HepG2 (cell line): ENCODE measurements at regions not wholly inside any gene's neighbourhood (a gene's known extent, or its start where the extent isn't known, plus 50 kb on each side); places are given as distances from the start of the nearest gene placed in this dataset.

Experiments used
- ATAC-seq: fragments of 200-7000 bp; cut with Tn5 transposase; 3 replicates; pipeline ENCODE4 v1.9.1; 2020; ENCODE audit warnings: mild to moderate bottlenecking, moderate library complexity
- BruUV-seq: library from RNA; stranded (reverse); fragments of 400-500 nt; replicated peaks from 2 replicates; lab custom pipeline; 2021; lab: Mats Ljungman, UMichigan
- CTCF ChIA-PET: fragments of 300-600 bp; formaldehyde crosslinking; extraction: SDS; loops from one replicate; lab custom pipeline; 2021; ENCODE audit warnings: low total read pairs, inconsistent platforms, low intra/inter-chr PET ratio; lab: Yijun Ruan, JAX
- POLR2A ChIA-PET: fragments of 350-600 bp; sonication (Branson Sonifier 250); formaldehyde crosslinking; loops from one replicate; lab custom pipeline; 2020; ENCODE audit warnings: antibody characterized with exemption, inconsistent platforms; lab: Yijun Ruan, JAX
- DNase-seq: peaks from one replicate; pipeline ENCODE4 v3.0.0-alpha.2; 2015; ENCODE audit warnings: low spot score
- FAIRE-seq: peaks from 3 replicates; lab custom pipeline; 2011; peaks lifted over from hg19 to GRCh38; lab: Jason Lieb, UNC
- H2AFZ ChIP-seq: one replicate; pipeline ENCODE4 v1.6.1; 2011; ENCODE audit warnings: low read length, inconsistent platforms
- H3K27ac ChIP-seq: fragments of 300-600 bp; 3 replicates; pipeline ENCODE4 v1.8.0; 2011; ENCODE audit warnings: mixed run types, mild to moderate bottlenecking, mixed read lengths, low read length, inconsistent platforms; ENCODE audit not compliant: insufficient read depth; ENCODE audit errors: extremely low read length
- H3K27me3 ChIP-seq, 2 experiments: fragments of 200-600 bp in 1 of 2; 2 replicates in 1 of 2; 3 replicates in 1 of 2; pipeline versions ENCODE4 v1.6.0 to v1.8.0; 2011; ENCODE audit warnings: low read length in 2 of 2, mild to moderate bottlenecking in 2 of 2, moderate library complexity in 2 of 2, inconsistent platforms in 1 of 2; ENCODE audit not compliant: insufficient read depth in 2 of 2, control insufficient read depth in 1 of 2
- H3K36me3 ChIP-seq, 2 experiments: fragments of 200-600 bp in 1 of 2; replicated peaks in 1 of 2; 2 replicates in 1 of 2; 3 replicates in 1 of 2; pipeline versions ENCODE4 v1.5.1 to v1.8.0; 2011; ENCODE audit warnings: low read length in 2 of 2, inconsistent platforms in 1 of 2; ENCODE audit not compliant: insufficient read depth in 2 of 2, control insufficient read depth in 1 of 2
- H3K4me1 ChIP-seq: 2 replicates; pipeline ENCODE4 v1.5.1; 2012; ENCODE audit warnings: low read length, inconsistent platforms; ENCODE audit not compliant: insufficient read depth
- H3K4me2 ChIP-seq: 2 replicates; pipeline ENCODE4 v1.6.0; 2011; ENCODE audit warnings: low read depth, low read length, inconsistent platforms
- H3K4me3 ChIP-seq, 3 experiments: fragments of 200-600 bp in 1 of 3; sonication (generic), shearing (Covaris generic) in 1 of 3; replicated peaks in 1 of 3; 2 replicates each; pipeline ENCODE4 v1.5.1; 2011 to 2016; ENCODE audit warnings: low read length in 3 of 3, inconsistent platforms in 2 of 3, low read depth in 2 of 3, mild to moderate bottlenecking in 2 of 3, control low read depth in 1 of 3, mixed read lengths in 1 of 3; ENCODE audit not compliant: insufficient read depth in 1 of 3
- H3K79me2 ChIP-seq: one replicate; pipeline ENCODE4 v1.6.1; 2011; ENCODE audit warnings: low read length, inconsistent platforms; ENCODE audit not compliant: insufficient read depth
- H3K9ac ChIP-seq: 2 replicates; pipeline ENCODE4 v1.6.0; 2011; ENCODE audit warnings: mild to moderate bottlenecking, low read depth, low read length, inconsistent platforms; ENCODE audit not compliant: insufficient read depth
- H3K9me3 ChIP-seq: 2 replicates; pipeline ENCODE4 v1.5.1; 2012; ENCODE audit warnings: mild to moderate bottlenecking, low read length
- H4K20me1 ChIP-seq: 2 replicates; pipeline ENCODE4 v1.6.0; 2011; ENCODE audit warnings: inconsistent platforms, mild to moderate bottlenecking, low read length, moderate library complexity; ENCODE audit not compliant: insufficient read depth
- JARID2 ChIP-seq: sonication (generic); formaldehyde crosslinking; IDR thresholded peaks from 2 replicates; pipeline ENCODE4 v1.8.1; 2023; ENCODE audit warnings: missing genetic modification reagents, inconsistent platforms; ENCODE audit not compliant: insufficient replicate concordance
- MTA1 ChIP-seq: sonication (generic); formaldehyde crosslinking; IDR thresholded peaks from 2 replicates; pipeline ENCODE4 v1.4.0; 2020; ENCODE audit warnings: missing genetic modification reagents, mild to moderate bottlenecking, borderline replicate concordance
- RBM22 ChIP-seq: fragments of 200-400 bp; formaldehyde crosslinking; optimal IDR thresholded peaks from 2 replicates; pipeline ENCODE3; 2017; ENCODE audit warnings: mild to moderate bottlenecking, low read length, moderate library complexity
- RFX1 ChIP-seq: fragments of 450-650 bp; IDR thresholded peaks from 2 replicates; pipeline ENCODE4 v1.6.1; 2017
- SCMH1 ChIP-seq: sonication (generic); formaldehyde crosslinking; IDR thresholded peaks from 2 replicates; pipeline ENCODE4 v1.9.0; 2021; ENCODE audit warnings: missing genetic modification reagents, mild to moderate bottlenecking, borderline replicate concordance
- SNRNP70 ChIP-seq: fragments of 200-400 bp; formaldehyde crosslinking; IDR thresholded peaks from 2 replicates; pipeline ENCODE4 v1.6.1; 2017; ENCODE audit warnings: mild to moderate bottlenecking, low read depth, low read length, moderate library complexity
- ZBTB1 ChIP-seq: sonication (generic); formaldehyde crosslinking; IDR thresholded peaks from 2 replicates; pipeline ENCODE4 v1.4.0; 2020; ENCODE audit warnings: missing genetic modification reagents, borderline replicate concordance
- ZNF274 ChIP-seq: sonication (generic); formaldehyde crosslinking; IDR thresholded peaks from 2 replicates; pipeline ENCODE4 v1.5.1; 2020; ENCODE audit warnings: mild to moderate bottlenecking, missing genetic modification reagents
- ZNF468 ChIP-seq: sonication (generic); formaldehyde crosslinking; IDR thresholded peaks from 2 replicates; pipeline ENCODE4 v1.8.0; 2022; ENCODE audit warnings: mild to moderate bottlenecking, moderate library complexity, missing genetic modification reagents
- ZNF614 ChIP-seq: IDR thresholded peaks from 2 replicates; pipeline ENCODE4 v1.6.1; 2018; ENCODE audit warnings: missing biosample characterization, missing genetic modification reagents, inconsistent platforms, borderline replicate concordance
- WGBS: methylation state at CpG from one replicate; pipeline ENCODE4 v1.1.6; 2017; ENCODE audit warnings: low lambda C conversion rate; 5-methylcytosine and 5-hydroxymethylcytosine counted together
- in situ Hi-C: cut with HindIII; loops from 2 replicates; pipeline ENCODE4 v1.10.0; 2017; ENCODE audit warnings: low pct_unique_long_range_greater_than_20kb; ENCODE audit not compliant: extremely low pct_ligation_motif_present
- intact Hi-C: fragments of 100-400 bp; cut with micrococcal nuclease; formaldehyde crosslinking; loops from one replicate; pipeline ENCODE4 v1.10.0; 2022; ENCODE audit not compliant: unreplicated experiment
- TF ChIP-seq, protein P1 (sequence below): sonication (generic); formaldehyde crosslinking; IDR thresholded peaks from 2 replicates; pipeline ENCODE4 v1.5.0; 2020; ENCODE audit warnings: mild to moderate bottlenecking, missing genetic modification reagents
- TF ChIP-seq, protein P2 (sequence below): sonication (generic); formaldehyde crosslinking; IDR thresholded peaks from 2 replicates; pipeline ENCODE4 v1.5.0; 2020; ENCODE audit warnings: mild to moderate bottlenecking, missing genetic modification reagents
- TF ChIP-seq, protein P3 (sequence below): IDR thresholded peaks from 2 replicates; pipeline ENCODE4 v1.6.1; 2016; ENCODE audit warnings: mild to moderate bottlenecking, missing biosample characterization, missing genetic modification reagents

DNA sequence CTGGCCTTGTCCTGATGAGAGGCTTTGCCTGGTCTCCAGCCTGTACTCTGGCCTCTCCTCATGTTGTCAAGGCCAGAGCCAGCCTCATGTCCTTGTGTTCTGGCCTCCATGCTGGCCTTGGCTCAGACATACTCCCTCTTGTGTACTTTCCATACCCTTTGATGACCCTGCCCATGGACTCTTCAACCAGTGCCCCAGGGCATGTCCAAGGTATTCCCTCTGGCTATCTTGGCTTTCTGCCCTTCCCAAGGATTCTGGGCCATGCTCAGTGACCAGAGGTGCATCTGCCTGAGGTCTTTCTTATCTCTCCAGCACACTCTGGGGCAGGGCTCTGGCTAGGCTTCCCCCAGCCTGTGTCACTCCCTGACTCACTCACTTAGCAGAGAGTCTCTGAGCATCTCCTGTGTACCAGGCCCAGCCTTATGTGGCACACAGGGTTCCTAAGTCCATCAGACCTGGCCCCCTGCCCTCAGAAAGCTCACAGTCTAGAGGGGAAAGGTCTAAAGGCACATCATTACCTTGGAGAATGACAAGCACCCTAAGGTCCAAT, 141.4 kb upstream of the GRIK3 start:
- H3K79me2 ChIP-seq, result no peaks in the 10 kb centered on the region
- POLR2A ChIA-PET, result no interaction called here
- 0 out of 5 replicates have a peak, but pooled peaks cover 0 to 3% of the 10 kb centered on the region in 2 experiments for H3K27me3 ChIP-seq
- no peak for ATAC-seq
- no peaks in the 10 kb centered on the region for H3K9me3 ChIP-seq
- TF ChIP-seq RBM22, result no peak
- TF ChIP-seq, protein P1, sequence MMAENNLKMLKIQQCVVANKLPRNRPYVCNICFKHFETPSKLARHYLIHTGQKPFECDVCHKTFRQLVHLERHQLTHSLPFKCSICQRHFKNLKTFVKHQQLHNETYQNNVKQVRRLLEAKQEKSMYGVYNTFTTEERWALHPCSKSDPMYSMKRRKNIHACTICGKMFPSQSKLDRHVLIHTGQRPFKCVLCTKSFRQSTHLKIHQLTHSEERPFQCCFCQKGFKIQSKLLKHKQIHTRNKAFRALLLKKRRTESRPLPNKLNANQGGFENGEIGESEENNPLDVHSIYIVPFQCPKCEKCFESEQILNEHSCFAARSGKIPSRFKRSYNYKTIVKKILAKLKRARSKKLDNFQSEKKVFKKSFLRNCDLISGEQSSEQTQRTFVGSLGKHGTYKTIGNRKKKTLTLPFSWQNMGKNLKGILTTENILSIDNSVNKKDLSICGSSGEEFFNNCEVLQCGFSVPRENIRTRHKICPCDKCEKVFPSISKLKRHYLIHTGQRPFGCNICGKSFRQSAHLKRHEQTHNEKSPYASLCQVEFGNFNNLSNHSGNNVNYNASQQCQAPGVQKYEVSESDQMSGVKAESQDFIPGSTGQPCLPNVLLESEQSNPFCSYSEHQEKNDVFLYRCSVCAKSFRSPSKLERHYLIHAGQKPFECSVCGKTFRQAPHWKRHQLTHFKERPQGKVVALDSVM (CRISPR knock-in tag), result 0 out of 2 replicates have a peak, but pooled peaks have one; percentile 19
- TF ChIP-seq, all 625 proteins: peak for 1
- no peak for DNase-seq
- FAIRE-seq, result no peak
- in situ Hi-C loops, result no loop called here
- intact Hi-C loops, result no loop called here
- no peak overlapping the region for H3K4me3 ChIP-seq
- BruUV-seq, result no TSS peak
- H3K27ac ChIP-seq, result no peak overlapping the region
- H4K20me1 ChIP-seq, result no peaks in the 10 kb centered on the region
- CTCF ChIA-PET, result interaction anchor here (2.2 kb wide), 1 partner anchor 472 kb away, joined by 11 read pairs; no protein-coding TSS in a partner anchor
- no peaks in the 10 kb centered on the region for H3K4me1 ChIP-seq
- H3K4me2 ChIP-seq, result no peak overlapping the region
- no peak overlapping the region for H2AFZ ChIP-seq
- H3K9ac ChIP-seq, result no peak overlapping the region
- H3K36me3 ChIP-seq, result no peaks in the 10 kb centered on the region

DNA sequence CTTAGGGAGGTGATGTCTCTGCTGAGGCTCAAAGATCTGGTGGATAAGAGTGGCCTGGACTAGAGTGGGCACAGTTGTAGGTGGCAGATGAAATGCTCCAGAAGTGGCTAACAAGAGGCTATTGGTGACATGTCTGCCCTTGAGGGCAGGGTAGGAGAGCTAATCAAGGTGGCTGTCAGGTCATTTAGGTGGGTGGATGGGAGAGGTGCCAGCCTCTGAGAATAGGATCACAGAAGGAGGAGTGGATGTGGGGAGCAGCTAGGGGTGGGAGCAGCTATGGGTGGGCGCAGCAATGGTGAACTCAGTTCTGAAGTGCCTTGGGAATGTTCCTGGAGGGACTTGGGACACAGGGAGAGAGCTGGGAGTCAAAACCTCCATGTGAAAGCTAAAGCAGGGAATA, 142.0 kb upstream of the GRIK3 start:
- 11% methylated on average over 1 of the region's 1 CpG for WGBS
- no peaks in the 10 kb centered on the region for H3K79me2 ChIP-seq
- H3K4me3 ChIP-seq, result no peak overlapping the region
- no TSS peak for BruUV-seq
- H4K20me1 ChIP-seq, result no peaks in the 10 kb centered on the region
- ATAC-seq, result no peak
- intact Hi-C loops (no loop called here), in situ Hi-C loops (no loop called here)
- no peaks in the 10 kb centered on the region for H3K36me3 ChIP-seq
- no peak overlapping the region for H3K9ac ChIP-seq
- DNase-seq, result no peak
- no peaks in the 10 kb centered on the region for H3K4me1 ChIP-seq
- CTCF ChIA-PET, result interaction anchor here (2.2 kb wide), 1 partner anchor 473 kb away, joined by 11 read pairs; no protein-coding TSS in a partner anchor
- no peak overlapping the region for H2AFZ ChIP-seq
- no peaks in the 10 kb centered on the region for H3K27me3 ChIP-seq
- POLR2A ChIA-PET, result no interaction called here
- no peak for FAIRE-seq
- H3K9me3 ChIP-seq, result no peaks in the 10 kb centered on the region
- no peak overlapping the region for H3K27ac ChIP-seq
- no peak overlapping the region for H3K4me2 ChIP-seq
- TF ChIP-seq MTA1 (CRISPR knock-in tag), result no peak
- no peak for TF ChIP-seq ZNF468 (CRISPR knock-in tag)
- TF ChIP-seq RFX1, result no peak
- TF ChIP-seq, protein P2, sequence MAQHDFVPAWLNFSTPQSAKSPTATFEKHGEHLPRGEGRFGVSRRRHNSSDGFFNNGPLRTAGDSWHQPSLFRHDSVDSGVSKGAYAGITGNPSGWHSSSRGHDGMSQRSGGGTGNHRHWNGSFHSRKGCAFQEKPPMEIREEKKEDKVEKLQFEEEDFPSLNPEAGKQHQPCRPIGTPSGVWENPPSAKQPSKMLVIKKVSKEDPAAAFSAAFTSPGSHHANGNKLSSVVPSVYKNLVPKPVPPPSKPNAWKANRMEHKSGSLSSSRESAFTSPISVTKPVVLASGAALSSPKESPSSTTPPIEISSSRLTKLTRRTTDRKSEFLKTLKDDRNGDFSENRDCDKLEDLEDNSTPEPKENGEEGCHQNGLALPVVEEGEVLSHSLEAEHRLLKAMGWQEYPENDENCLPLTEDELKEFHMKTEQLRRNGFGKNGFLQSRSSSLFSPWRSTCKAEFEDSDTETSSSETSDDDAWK (CRISPR knock-in tag), result no peak
- no peak for TF ChIP-seq ZBTB1
- TF ChIP-seq SCMH1 (CRISPR knock-in tag), result no peak
- TF ChIP-seq ZNF614, result no peak
- TF ChIP-seq ZNF274, result no peak
- no peak for TF ChIP-seq JARID2 (CRISPR knock-in tag)
- TF ChIP-seq SNRNP70, result no peak
- TF ChIP-seq, protein P3, sequence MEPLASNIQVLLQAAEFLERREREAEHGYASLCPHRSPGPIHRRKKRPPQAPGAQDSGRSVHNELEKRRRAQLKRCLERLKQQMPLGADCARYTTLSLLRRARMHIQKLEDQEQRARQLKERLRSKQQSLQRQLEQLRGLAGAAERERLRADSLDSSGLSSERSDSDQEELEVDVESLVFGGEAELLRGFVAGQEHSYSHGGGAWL (CRISPR knock-in tag), result no peak
